Osteocyte (in vitro differentiated cells): ENCODE measurements at regions not wholly inside any gene's neighbourhood (a gene's known extent, or its start where the extent isn't known, plus 50 kb on each side); places are given as distances from the start of the nearest gene placed in this dataset.

Source experiments
- DNase-seq: peaks from one replicate; pipeline ENCODE4 v3.0.0; 2021; ENCODE audit warnings: mixed read lengths; ENCODE audit not compliant: unreplicated experiment; ENCODE audit errors: extremely low spot score
- H3K27ac Mint-ChIP-seq: one replicate; pipeline ENCODE4 v1.8.0; 2021; ENCODE audit warnings: mild to moderate bottlenecking, mixed read lengths; ENCODE audit not compliant: unreplicated experiment
- H3K27me3 Mint-ChIP-seq: one replicate; pipeline ENCODE4 v1.8.0; 2021; ENCODE audit warnings: mixed read lengths; ENCODE audit not compliant: unreplicated experiment
- H3K36me3 Mint-ChIP-seq: one replicate; pipeline ENCODE4 v1.8.0; 2021; ENCODE audit warnings: mixed read lengths; ENCODE audit not compliant: unreplicated experiment
- H3K4me1 Mint-ChIP-seq: one replicate; pipeline ENCODE4 v1.8.0; 2021; ENCODE audit warnings: mixed read lengths; ENCODE audit not compliant: unreplicated experiment
- H3K4me3 Mint-ChIP-seq: one replicate; pipeline ENCODE4 v1.8.0; 2021; ENCODE audit warnings: mild to moderate bottlenecking, moderate library complexity, mixed read lengths; ENCODE audit not compliant: unreplicated experiment
- H3K9me3 Mint-ChIP-seq: one replicate; pipeline ENCODE4 v1.8.0; 2021; ENCODE audit warnings: mixed read lengths; ENCODE audit not compliant: unreplicated experiment
- CTCF ChIP-seq: fragments of 200-600 bp; sonication (generic); IDR thresholded peaks from 2 replicates; pipeline ENCODE4 v1.5.0; 2021; ENCODE audit warnings: antibody characterized with exemption, mild to moderate bottlenecking, moderate library complexity

- no peak for DNase-seq
- Mint-ChIP-seq H3K9me3 (no peaks in the 10 kb centered on the region), H3K4me3 (no peak overlapping the region), H3K27me3 (no peaks in the 10 kb centered on the region), H3K27ac (no peak overlapping the region), H3K4me1 (peaks cover 2% of the 10 kb centered on the region), H3K36me3 (no peaks in the 10 kb centered on the region)
- no peak for TF ChIP-seq CTCF
Measured at GRCh38 chr5:56433039-56433617, 200.0 kb upstream of the ANKRD55 start.

DNA sequence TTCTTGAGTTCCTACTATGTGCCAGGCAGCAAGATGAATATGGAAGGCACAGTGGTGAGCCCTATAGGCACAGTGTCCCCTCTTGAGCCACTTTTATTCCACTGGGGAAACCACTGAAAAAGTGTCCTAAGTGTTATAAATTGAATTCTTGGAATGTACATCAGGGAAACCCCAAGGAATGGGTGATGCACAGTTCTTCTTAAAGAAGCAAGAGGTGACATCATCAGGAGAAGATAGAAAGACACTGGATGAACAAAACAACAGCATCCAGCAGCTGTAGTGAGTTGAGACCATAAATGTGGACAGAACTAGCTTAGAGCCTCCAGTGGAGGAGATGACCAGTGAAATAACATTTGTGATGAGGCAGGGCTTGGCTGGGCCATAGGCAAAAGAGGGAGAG, 199.2 kb upstream of the ANKRD55 start:
- H3K27me3 Mint-ChIP-seq: no peaks in the 10 kb centered on the region
- no peaks in the 10 kb centered on the region for H3K9me3 Mint-ChIP-seq
- no peak for DNase-seq
- H3K36me3 Mint-ChIP-seq: no peaks in the 10 kb centered on the region
- H3K4me3 Mint-ChIP-seq: no peak overlapping the region
- H3K4me1 Mint-ChIP-seq: peaks cover 2% of the 10 kb centered on the region
- TF ChIP-seq CTCF: no peak
- no peak overlapping the region for H3K27ac Mint-ChIP-seq

DNA sequence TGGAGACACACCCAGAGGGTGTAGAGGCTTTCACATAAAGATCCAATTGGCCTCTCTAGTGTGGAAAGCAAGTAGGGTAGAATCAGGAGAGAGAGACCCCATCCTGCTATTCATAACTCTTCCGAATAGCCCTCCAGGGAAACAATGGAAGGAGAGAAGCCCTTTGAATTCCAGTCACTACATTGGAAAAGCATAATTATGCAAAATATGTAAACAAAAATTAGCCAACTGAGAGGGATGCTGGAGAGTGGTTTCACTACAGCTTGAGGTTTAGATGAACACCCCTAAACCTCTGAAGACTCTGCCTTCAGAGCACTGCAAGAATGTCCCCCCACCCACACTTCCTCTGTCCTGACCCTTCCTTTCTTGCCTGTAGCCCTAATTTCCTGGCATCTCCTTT, 197.3 kb upstream of the ANKRD55 start:
- no peak for DNase-seq
- Mint-ChIP-seq H3K9me3 (no peaks in the 10 kb centered on the region), H3K27ac (no peak overlapping the region), H3K36me3 (no peaks in the 10 kb centered on the region), H3K27me3 (no peaks in the 10 kb centered on the region), H3K4me3 (no peak overlapping the region), H3K4me1 (no peaks in the 10 kb centered on the region)
- no peak for TF ChIP-seq CTCF

- Mint-ChIP-seq H3K4me3 (no peak overlapping the region), H3K4me1 (no peaks in the 10 kb centered on the region), H3K27me3 (no peaks in the 10 kb centered on the region), H3K9me3 (peaks cover 4% of the 10 kb centered on the region), H3K36me3 (no peaks in the 10 kb centered on the region), H3K27ac (no peak overlapping the region)
- DNase-seq: no peak
- no peak for TF ChIP-seq CTCF
Measured at GRCh38 chr5:56429110-56429561, 196.0 kb upstream of the ANKRD55 start.

GRCh38 chr5:56426693-56427092, 193.6 kb upstream of the ANKRD55 start:
- H3K27me3 Mint-ChIP-seq: no peaks in the 10 kb centered on the region
- no peak overlapping the region for H3K4me3 Mint-ChIP-seq
- no peak overlapping the region for H3K27ac Mint-ChIP-seq
- peaks cover 7% of the 10 kb centered on the region for H3K4me1 Mint-ChIP-seq
- TF ChIP-seq CTCF: no peak
- H3K9me3 Mint-ChIP-seq: peaks cover 4% of the 10 kb centered on the region
- no peak for DNase-seq
- no peaks in the 10 kb centered on the region for H3K36me3 Mint-ChIP-seq
